Prostate gland (tissue), 2 donors: ENCODE measurements at regions not wholly inside any gene's neighbourhood (a gene's known extent, or its start where the extent isn't known, plus 50 kb on each side); places are given as distances from the start of the nearest gene placed in this dataset.

Experiments
- DNase-seq: peaks from one replicate; pipeline ENCODE4 v3.0.0-alpha.2; 2019; ENCODE audit warnings: low spot score
- H3K27ac ChIP-seq, 2 donors: fragments of 200-600 bp; sonication (generic); 2 replicates each; pipeline ENCODE4 v1.5.1; 2017 to 2019
- H3K27me3 ChIP-seq: fragments of 200-600 bp; sonication (generic); replicated peaks from 2 replicates; pipeline ENCODE4 v1.5.1; 2019; ENCODE audit not compliant: insufficient read depth
- H3K36me3 ChIP-seq, 2 donors: fragments of 200-600 bp; sonication (generic); 1 replicate in 1 of 2; 2 replicates in 1 of 2; pipeline versions ENCODE4 v1.5.1 to v1.8.1; 2017 to 2019
- H3K4me1 ChIP-seq: fragments of 200-600 bp; sonication (generic); replicated peaks from 2 replicates; pipeline ENCODE4 v1.5.1; 2019
- H3K4me3 ChIP-seq, 2 donors: fragments of 200-600 bp; sonication (generic); 2 replicates each; pipeline ENCODE4 v1.5.1; 2017 to 2019
- H3K9me3 ChIP-seq: fragments of 200-600 bp; sonication (generic); 2 replicates; pipeline ENCODE4 v1.5.1; 2017
- CTCF ChIP-seq, 4 experiments: fragments of 200-600 bp in 2 of 4; fragments of 450-650 bp in 2 of 4; sonication (generic) in 2 of 4; IDR thresholded peaks; 1 replicate in 3 of 4; 2 replicates in 1 of 4; pipeline ENCODE4 v1.5.1; 2016 to 2019; ENCODE audit warnings: antibody characterized with exemption in 4 of 4, mild to moderate bottlenecking in 2 of 4, moderate library complexity in 2 of 4
- POLR2A ChIP-seq: fragments of 450-650 bp; IDR thresholded peaks from one replicate; pipeline ENCODE4 v1.6.1; 2016; ENCODE audit warnings: antibody characterized with exemption, mild to moderate bottlenecking
- POLR2AphosphoS5 ChIP-seq: sonication (generic); formaldehyde crosslinking; IDR thresholded peaks from one replicate; pipeline ENCODE4 v1.6.1; 2017; ENCODE audit warnings: antibody characterized with exemption
- WGBS: methylation state at CpG from one replicate; pipeline ENCODE4 v1.1.5; 2018; 5-methylcytosine and 5-hydroxymethylcytosine counted together
- intact Hi-C: fragments of 100-400 bp; cut with DNase I; formaldehyde crosslinking; loops from one replicate; pipeline ENCODE4 v1.14.2; 2022

- intact Hi-C loops, result no loop called here
- Histone ChIP-seq H3K27ac (no peak overlapping the region), H3K9me3 (no peaks in the 10 kb centered on the region), H3K4me3 (no peak overlapping the region), H3K27me3 (no peaks in the 10 kb centered on the region), H3K36me3 (no peaks in the 10 kb centered on the region), H3K4me1 (no peaks in the 10 kb centered on the region)
- TF ChIP-seq POLR2AphosphoS5 (no peak), POLR2A (no peak), CTCF (IDR thresholded peaks at IDR 0.05) (no peak)
- 69% methylated on average over 4 of the region's 4 CpGs for WGBS
- no peak for DNase-seq
These were observed 817.5 kb downstream of the NXPH1 start for GRCh38 chr7:9250876-9251275.

DNA sequence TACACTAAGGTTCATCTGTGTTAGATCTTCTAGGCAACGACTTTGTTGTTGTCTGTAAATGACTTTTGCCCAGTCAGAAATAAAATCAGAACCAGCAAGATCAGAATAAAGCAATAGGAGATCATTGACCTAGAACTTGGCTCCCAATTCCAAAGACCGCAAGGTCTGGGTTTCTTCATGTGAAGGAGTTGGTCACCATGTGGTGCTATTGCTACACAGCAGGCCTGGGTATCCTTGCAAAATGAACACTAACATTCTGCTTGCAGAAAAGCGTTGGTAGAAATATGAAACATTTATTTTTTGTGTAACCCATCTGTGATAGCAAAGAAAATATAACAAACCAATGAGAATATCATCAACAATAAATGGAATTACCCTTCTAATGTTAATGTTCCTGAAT is 831.0 kb downstream of the NXPH1 start:
- intact Hi-C loops, result no loop called here
- Histone ChIP-seq H3K27ac (no peak overlapping the region), H3K36me3 (no peaks in the 10 kb centered on the region), H3K27me3 (no peaks in the 10 kb centered on the region), H3K4me1 (no peaks in the 10 kb centered on the region), H3K4me3 (no peak overlapping the region), H3K9me3 (no peaks in the 10 kb centered on the region)
- no peak for DNase-seq
- WGBS, result 88% methylated on average over 3 of the region's 3 CpGs
- TF ChIP-seq CTCF (IDR thresholded peaks at IDR 0.05), result no peak
- no peak for TF ChIP-seq POLR2AphosphoS5
- no peak for TF ChIP-seq POLR2A

- intact Hi-C loops, result no loop called here
- TF ChIP-seq POLR2A (no peak), CTCF (IDR thresholded peaks at IDR 0.05) (no peak), POLR2AphosphoS5 (no peak)
- no peaks in the 10 kb centered on the region for H3K9me3 ChIP-seq
These were observed 846.7 kb downstream of the NXPH1 start for GRCh38 chr7:9280088-9280487.

DNA sequence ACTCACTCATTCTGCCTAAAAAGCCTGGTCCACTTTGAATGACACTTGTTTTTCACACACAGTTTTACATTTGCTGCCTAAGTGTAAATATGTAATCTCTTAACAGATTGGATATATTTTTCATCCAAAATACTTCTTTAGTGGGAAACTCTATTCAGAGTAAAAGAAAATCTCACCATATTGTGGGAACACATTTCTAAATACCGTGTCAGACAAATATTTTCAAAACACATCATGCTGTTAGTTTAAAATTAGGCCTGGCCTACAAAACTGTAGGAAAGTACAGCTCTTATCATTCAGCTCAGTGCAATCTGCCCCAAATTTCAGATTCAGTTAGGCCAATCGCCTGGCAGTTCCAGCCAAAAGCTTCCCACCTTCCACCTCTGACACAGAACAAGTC is 849.8 kb downstream of the NXPH1 start:
- H3K9me3 ChIP-seq, result no peaks in the 10 kb centered on the region
- no peak overlapping the region for H3K27ac ChIP-seq
- no peak overlapping the region for H3K4me3 ChIP-seq
- intact Hi-C loops, result no loop called here
- H3K27me3 ChIP-seq, result no peaks in the 10 kb centered on the region
- no peaks in the 10 kb centered on the region for H3K36me3 ChIP-seq
- TF ChIP-seq POLR2AphosphoS5 (no peak), POLR2A (no peak), CTCF (IDR thresholded peaks at IDR 0.05) (no peak)
- WGBS, result 91% methylated on average over 2 of the region's 2 CpGs
- DNase-seq, result no peak
- no peaks in the 10 kb centered on the region for H3K4me1 ChIP-seq

More at GRCh38 chr7:9280088-9280487, 846.7 kb downstream of the NXPH1 start:
- Histone ChIP-seq H3K27ac (no peak overlapping the region), H3K4me3 (no peak overlapping the region), H3K27me3 (no peaks in the 10 kb centered on the region), H3K4me1 (no peaks in the 10 kb centered on the region), H3K36me3 (no peaks in the 10 kb centered on the region)
- no peak for DNase-seq

DNA sequence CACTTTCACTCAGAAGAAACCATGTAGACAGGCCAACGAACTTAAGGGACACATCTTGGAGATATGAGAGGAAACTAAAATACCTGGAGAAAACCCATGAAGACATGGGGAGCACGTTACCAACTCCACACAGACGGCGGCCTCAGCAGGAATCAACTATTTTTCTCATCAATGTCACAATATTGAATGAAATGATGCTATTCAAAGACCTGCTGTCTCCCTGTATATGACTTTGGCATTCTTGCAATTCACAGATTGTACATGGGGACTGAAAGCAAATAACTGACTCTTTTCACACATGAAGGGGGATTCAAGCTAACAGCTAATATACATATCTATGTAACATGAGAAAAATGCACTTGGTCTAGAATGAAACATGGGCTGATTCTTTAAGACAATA is 869.0 kb downstream of the NXPH1 start:
- TF ChIP-seq CTCF (IDR thresholded peaks at IDR 0.05), result no peak
- no peak for TF ChIP-seq POLR2AphosphoS5
- TF ChIP-seq POLR2A, result no peak

More for the DNA sequence above, 869.0 kb downstream of the NXPH1 start:
- H3K4me3 ChIP-seq, result no peak overlapping the region
- H3K27me3 ChIP-seq, result no peaks in the 10 kb centered on the region
- no peaks in the 10 kb centered on the region for H3K36me3 ChIP-seq
- H3K9me3 ChIP-seq, result no peaks in the 10 kb centered on the region
- 86% methylated on average over 4 of the region's 4 CpGs for WGBS
- H3K27ac ChIP-seq, result no peak overlapping the region
- no peak for DNase-seq
- intact Hi-C loops, result no loop called here
- no peaks in the 10 kb centered on the region for H3K4me1 ChIP-seq
